GM12865 (cell line): ENCODE measurements at regions not wholly inside any gene's neighbourhood (a gene's known extent, or its start where the extent isn't known, plus 50 kb on each side); places are given as distances from the start of the nearest gene placed in this dataset.
"Not testable (repeated sequence)": the region's sequence is repeated elsewhere in the genome, so short reads cannot be mapped to it uniquely, and the experiment has no call there.

Source experiments
- DNase-seq: peaks from one replicate; pipeline ENCODE4 v3.0.0; 2010; ENCODE audit warnings: low read depth
- H3K4me3 ChIP-seq: 2 replicates; pipeline ENCODE4 v1.5.1; 2011; ENCODE audit warnings: mild to moderate bottlenecking, low read depth, low read length, control low read depth
- CTCF ChIP-seq: IDR thresholded peaks from 2 replicates; pipeline ENCODE4 v1.5.1; 2011; ENCODE audit warnings: low read length, control low read depth, low read depth, inconsistent platforms; ENCODE audit not compliant: insufficient read depth; ENCODE audit errors: missing control alignments

- no peak for TF ChIP-seq CTCF
- no peak overlapping the region for H3K4me3 ChIP-seq
- no peak for DNase-seq
Measured at GRCh38 chr5:63111891-63112290, 533.3 kb downstream of the LRRC70 start.

- DNase-seq, result no peak
- no peak for TF ChIP-seq CTCF
- no peak overlapping the region for H3K4me3 ChIP-seq
Measured at GRCh38 chr5:63101870-63102269, 523.3 kb downstream of the LRRC70 start.

GRCh38 chr5:63097286-63097685 is 518.7 kb downstream of the LRRC70 start:
- TF ChIP-seq CTCF, result no peak
- H3K4me3 ChIP-seq, result no peak overlapping the region
- no peak for DNase-seq

GRCh38 chr5:63094730-63095129 is 516.1 kb downstream of the LRRC70 start:
- no peak overlapping the region for H3K4me3 ChIP-seq

GRCh38 chr5:63089147-63089546 is 510.5 kb downstream of the LRRC70 start:
- no peak for TF ChIP-seq CTCF
- H3K4me3 ChIP-seq, result no peak overlapping the region
- no peak for DNase-seq

More at GRCh38 chr5:63094730-63095129, 516.1 kb downstream of the LRRC70 start:
- DNase-seq, result no peak
- no peak for TF ChIP-seq CTCF

- no peak for DNase-seq
- TF ChIP-seq CTCF, result no peak
- H3K4me3 ChIP-seq, result no peak overlapping the region
Measured at GRCh38 chr5:63085561-63085960, 506.9 kb downstream of the LRRC70 start.

- not testable (repeated sequence) for H3K4me3 ChIP-seq, DNase-seq
Measured at GRCh38 chr5:63083689-63084088, 505.1 kb downstream of the LRRC70 start.
